AG08396 (cell line): ENCODE measurements at regions not wholly inside any gene's neighbourhood (a gene's known extent, or its start where the extent isn't known, plus 50 kb on each side); places are given as distances from the start of the nearest gene placed in this dataset.

Experiments
- DNase-seq: peaks from one replicate; pipeline ENCODE4 v3.0.0; 2012; ENCODE audit warnings: low spot score, mixed read lengths

DNA sequence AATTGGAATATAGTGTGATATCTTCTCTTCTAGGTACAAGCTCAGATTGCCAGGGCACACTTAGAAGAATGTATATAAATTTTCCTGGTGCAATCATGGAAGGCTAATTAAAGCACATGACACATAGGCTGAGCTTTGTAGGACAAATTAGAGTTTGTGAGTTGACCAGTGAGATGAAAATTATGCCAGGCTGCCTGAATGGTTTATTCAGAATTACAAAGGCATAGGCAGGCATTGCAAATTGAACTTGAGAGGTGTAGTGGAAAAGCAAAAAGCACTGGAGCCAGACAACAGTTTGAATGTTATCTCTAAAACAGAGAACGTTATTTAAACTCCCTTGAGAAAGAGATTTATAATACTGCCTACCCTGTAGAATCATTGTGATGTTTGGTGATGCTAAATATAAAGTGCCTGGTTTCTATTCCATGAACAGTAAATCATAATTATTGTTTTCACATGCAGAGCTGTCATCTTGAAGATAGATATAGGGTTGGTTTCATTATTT lies 712.1 kb downstream of the TBC1D32 start:
- DNase-seq: no peak

DNA sequence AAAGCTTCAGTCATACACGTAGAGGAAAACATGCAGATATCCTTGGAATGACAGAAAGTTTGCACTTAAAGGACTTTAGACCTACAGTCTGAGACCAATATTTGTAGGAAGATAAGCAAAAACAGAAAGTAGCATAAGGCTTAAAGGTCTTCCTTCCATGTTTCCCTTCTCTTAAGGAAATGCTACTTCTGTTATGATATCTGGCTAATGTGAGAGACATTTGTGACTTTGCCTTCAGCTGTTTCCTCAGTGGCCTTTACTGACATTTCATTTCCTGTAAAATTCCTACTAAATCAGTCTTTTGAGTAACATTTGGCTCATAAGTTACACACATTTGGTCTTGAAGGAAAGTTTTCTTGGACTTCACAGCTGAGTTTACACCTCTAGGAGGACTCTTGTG lies 713.4 kb downstream of the TBC1D32 start:
- no peak for DNase-seq

DNA sequence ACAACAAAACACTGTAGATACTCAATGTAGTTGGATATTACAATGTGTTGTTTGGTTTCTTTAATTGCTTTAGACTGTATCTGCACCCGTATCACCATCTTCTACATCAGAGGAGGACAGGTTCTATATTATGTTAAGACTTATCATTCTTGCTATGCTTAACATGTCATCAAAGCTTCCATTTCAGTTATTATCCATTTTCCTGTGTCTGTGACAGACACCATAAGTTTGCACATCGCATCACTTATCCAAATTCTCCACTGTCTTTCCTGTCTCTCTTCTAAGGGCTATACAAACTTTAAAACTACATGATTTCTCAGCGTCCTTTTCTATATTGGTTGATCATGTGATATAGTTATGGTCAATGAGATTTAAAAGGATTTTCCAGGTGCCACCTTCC lies 719.0 kb downstream of the TBC1D32 start:
- no peak for DNase-seq

DNA sequence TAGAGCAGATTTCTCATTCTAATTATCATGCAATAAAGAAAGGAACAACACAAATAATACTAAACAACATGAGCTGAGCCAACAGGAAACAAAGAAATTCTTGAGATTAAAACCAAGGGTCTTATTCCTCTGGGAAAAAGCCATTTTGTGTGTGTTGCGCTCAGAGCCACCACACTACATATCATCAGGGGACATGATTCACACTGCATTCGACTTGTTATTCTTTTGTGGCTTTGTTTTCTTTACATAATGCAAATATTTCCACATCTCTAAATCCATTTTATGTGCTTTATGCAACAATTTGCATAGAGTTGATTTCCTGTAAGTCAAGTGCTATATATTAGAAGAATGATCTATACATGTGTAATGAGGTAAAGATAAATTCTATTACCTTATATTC lies 719.6 kb downstream of the TBC1D32 start:
- no peak for DNase-seq

DNA sequence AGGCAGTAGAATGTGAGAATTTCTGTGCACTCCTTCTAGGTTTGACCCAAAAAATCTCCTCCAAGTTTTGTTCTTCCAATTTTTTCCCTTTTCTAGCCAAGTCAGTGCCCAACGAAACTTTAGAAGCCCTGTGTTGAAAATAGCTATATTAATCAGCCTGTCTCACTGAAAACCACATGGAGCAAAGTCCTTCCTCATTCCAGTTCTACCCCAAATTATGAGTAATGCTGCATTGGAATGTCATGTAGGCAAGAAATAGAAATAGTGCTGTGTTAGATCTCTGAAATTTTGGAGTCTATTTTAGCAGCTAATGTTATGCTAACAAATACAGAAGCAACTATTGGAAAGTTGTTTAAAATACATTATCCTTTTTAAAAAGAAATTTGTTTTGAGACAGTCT lies 725.5 kb downstream of the TBC1D32 start:
- no peak for DNase-seq

DNA sequence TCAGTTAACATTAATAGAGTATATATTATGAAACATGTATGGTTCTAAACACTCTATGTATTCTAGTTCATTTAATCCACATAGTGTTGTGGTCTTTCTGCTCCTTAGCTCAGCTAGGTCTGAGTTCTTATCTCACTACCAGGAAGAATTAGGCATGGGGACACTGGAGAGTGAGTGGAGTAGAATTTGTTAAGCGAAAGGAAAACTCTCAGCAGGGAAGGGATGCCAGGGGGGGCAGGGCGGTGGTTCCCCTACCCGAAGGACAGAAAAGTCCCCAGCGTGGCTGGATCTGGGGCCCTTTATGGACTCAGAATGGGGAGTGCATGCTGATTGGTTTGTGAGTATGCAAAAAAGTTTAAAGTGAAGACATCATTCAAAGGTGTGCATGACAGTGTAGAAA lies 727.5 kb downstream of the TBC1D32 start:
- no peak for DNase-seq

DNA sequence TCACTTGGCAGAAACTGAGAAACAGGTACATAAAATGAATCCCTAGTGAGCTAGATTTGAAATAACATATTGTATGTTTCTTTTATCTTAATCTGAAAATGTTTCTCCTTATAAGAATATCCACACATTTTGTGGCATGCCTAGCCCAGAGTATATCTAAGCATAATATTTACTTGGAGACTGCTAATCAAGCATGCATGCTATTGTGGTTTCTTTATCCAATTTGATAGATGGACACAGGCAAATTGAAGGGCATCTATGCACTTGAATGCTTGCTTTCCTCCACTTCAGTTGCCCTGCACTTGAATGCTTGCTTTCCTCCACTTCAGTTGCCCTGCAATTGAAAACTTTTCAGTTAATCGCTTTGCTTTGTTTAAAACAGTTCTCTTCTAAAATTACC lies 729.8 kb downstream of the TBC1D32 start:
- DNase-seq: no peak

DNA sequence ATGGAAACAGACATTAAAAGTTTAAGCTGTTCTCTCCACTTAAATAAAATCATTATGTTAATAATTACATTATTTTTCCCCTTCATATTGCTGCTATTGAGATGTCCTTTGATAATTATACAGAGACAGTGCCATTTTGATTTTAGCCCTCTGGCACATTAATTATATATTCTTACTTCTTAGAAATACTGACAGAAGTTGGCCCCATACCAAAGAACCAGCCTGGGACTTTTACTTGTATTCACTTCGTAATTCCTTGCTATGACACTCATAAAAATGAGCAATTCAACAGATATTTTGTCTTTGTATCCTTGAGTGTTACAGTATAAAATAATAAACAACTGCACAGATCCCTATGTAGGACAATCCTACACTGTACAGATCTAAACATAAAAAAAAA lies 743.7 kb downstream of the TBC1D32 start:
- DNase-seq: no peak

DNA sequence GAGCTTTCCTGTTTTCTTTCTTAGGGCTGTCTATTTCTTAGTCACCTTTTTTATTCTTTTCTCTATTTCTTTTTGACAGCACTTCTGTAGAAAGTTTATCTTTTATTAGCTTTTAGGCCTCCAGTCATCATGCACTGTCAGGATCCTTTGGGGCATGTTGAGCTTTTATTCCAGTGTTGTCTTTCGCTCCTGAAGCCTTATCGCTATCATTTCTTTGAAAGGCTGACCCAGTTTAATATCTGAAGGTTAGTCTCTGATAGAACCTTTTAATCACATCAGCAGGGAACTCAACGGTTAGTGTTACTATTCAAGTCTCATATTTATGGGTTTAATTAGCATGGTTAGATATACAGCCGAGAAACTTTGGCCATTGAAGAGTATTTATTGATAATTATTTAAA lies 745.9 kb downstream of the TBC1D32 start:
- DNase-seq: no peak

DNA sequence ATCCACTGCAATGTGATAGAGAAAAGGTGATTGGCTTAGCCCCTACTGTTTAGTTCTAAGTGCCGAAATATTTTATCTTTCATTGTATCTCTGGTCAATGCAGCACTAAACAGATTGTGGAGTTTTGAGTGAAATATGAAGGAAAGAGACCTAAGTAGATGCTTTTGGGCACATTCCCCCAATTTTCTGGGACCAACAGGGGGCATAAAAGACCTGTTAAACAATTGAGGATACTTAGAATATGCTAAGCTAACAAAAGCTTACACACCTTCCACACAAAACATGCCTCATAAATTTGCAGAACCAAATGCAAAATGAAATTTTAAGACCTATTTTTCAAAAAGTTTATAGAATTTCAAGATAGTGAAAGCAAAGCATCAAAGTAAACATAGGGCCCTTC lies 746.9 kb downstream of the TBC1D32 start:
- DNase-seq: no peak

DNA sequence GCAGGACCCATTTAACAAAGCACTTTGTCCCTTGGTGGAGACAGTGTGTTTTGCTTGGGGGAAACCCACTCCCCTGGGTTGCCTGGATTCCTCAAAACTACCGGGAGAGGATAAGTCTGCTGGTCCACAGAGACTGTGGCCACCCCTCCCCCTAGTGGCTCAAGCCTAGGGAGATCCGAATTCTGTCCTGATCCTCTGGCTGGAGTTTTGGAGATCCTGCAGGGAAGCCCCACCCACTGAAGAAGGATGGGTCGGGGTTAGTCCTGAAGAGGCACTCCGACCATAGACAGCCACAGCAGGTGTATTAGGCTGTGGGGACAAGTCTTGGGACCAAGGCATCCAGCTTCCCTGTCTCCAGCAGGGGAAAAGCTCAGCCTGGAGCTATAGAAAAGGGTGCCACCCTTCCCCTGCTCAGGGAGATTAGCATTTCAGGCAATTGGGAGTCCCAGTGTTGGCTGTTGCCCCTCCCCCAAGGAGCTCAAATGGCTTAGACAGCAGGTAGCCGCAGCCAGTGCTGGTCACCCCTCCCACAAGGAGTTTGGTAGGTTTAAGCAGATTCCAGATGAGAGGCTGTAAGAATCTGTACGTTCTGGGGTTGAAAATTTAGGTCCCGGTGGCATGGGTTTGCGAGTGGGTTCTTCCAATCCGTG lies 750.0 kb downstream of the TBC1D32 start:
- DNase-seq: no peak

DNA sequence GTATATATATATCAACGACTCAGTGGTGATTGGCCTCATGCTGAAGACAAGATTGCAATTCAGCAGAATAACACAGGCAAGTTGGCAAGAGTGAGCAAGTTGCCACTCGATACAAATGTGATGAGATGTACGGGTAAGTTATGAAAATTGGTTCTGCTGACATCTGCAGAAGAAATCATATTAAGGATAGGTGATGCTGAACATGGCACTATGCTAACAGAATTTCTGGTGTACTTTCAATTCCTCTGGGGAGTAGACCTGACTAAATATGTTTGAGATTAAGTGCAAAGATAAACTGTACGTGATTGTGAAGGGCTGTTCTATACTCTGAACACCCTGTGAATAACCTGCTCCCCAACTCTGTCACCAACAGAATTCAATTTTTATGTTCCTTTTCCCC lies 758.2 kb downstream of the TBC1D32 start:
- DNase-seq: no peak

DNA sequence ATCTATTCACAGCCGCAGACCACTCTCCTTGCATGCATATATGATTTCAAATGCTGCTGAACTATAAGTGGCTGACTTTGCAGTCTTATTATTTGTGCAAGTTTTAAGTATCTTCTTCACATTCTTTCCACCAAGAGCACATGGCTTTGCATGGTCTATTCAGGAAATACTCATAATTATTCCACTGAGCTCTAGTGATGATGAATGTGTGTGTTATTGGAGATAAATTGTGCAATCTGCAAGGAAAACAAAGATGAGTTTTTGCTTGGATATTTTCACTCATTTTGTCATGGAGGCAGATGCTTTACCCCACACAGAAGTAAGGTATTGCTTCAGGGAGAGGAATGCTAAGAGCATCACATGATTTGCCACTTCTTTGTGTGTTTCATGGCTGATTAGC lies 764.6 kb downstream of the TBC1D32 start:
- no peak for DNase-seq

DNA sequence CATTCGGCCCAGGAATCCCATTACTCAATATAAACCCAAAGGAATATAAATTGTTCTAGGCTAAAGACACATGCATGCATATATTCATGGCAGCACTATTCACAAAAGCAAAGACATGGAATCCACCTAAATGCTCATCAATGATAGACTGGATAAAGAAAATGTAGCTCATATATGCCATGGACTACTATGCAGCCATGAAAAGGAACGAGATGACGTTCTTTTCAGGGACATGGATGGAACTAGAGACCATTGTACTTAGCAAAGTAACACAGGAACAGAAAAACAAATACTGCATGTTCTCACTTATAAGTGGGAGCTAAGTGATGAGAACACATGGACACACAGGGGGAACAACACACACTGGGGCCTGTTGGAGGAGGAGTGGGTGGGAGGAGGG lies 769.5 kb downstream of the TBC1D32 start:
- DNase-seq: no peak

DNA sequence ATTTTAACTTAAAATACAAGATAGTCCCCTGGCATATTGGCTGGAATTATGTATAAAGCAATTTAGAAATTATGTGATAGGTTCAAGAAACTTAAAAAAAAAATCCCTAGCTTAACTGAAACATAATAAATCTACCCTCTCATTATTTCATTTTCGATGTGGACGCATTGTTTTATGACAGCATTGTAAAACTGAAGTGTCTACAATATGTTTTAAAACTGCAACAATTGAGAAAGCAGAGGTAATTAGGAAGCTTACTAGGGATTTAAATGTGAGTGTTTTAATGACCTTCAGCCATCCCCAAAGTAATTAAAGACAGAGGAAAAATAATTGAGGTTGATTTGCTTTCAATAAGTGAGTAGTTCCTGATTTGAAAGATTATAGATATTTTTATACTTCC lies 776.0 kb downstream of the TBC1D32 start:
- no peak for DNase-seq

DNA sequence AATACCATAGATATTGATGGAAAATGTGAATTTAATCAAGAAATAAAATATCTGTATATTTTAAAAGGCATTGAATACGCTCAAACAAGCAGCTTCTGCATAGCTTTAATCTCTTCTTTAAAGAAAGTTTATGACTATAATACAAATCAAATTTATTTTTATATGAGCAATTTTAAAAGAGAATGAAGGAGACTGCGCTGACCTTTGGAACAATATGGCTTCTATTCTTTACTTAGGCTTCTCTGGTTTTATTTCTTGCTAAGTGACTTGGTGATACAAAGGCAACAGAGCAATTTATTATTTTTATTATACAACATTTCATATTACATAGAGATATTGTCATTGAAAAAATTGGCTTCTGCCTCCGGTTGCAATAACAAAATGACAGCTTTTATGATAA lies 776.7 kb downstream of the TBC1D32 start:
- DNase-seq: no peak

DNA sequence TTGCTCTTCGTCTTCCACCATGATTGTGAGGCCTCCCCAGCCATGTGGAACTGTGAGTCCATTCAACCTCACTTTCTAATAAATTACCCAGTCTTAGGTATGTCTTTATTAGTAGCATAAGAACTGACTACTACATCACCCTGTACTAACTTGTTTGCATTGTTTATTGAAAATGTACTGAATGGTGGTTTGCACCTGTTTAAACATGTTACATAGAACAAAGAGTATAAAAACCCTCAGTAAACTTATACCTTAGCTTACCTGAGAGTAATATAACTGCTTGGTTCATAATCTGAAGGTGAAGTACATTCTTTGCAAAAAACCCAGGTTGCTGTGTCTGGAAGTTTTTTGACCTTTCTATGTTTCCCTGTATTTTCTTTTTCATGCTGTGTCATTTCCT lies 777.8 kb downstream of the TBC1D32 start:
- DNase-seq: no peak

DNA sequence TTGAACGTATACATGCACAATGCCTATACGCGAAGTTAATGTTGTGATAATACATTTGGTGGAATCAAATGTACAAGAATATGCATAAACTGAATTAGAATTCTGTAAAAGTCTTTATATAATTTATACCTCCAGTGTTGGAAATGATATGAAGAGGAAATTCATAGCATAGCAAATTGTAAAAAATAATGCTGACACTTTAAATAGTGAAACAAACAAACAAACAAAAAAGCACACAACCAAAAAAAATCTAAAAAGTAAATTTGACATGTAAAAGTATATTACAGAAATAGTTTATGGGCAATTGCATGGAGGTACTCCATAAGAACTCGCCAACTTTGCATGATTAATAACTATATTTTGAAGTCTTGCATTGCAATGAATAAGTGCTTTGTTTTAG lies 780.9 kb downstream of the TBC1D32 start:
- DNase-seq: no peak

DNA sequence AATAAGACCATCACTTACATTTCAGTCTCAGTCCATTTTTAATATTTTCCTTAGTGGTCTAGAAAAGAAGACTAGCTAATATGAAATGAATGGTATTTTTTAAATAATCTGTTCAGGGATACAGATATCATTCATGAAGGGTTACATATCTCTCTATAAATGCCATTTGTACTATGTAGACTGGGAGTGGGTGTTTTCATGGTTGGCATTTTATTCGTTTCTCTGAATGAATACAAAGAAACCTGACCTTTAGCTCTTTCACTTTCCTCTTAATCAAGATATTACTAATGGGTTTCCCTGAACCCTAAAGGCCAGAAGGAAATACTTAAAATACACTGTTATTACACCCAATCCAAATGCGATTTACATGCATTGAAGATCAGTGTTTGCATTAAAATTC lies 788.9 kb downstream of the TBC1D32 start:
- no peak for DNase-seq

DNA sequence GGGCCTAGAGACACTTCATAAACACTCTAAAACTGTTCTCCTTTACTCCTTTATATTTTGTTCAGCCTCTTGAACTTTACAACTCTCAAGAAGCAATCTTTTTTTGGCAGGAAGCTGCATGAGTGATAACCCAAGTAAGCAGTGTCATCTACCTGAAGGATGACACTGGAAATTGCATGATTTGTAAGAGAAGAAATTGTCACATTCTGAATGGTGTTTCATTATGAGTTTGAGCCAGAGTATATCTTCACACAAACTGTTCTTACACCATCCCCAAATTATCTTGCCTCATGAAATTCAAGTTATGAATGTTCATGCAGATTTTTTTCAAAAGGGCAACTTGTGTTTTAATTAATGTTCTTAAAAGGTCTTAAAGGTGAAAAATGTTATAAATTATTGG lies 799.3 kb downstream of the TBC1D32 start:
- DNase-seq: no peak

DNA sequence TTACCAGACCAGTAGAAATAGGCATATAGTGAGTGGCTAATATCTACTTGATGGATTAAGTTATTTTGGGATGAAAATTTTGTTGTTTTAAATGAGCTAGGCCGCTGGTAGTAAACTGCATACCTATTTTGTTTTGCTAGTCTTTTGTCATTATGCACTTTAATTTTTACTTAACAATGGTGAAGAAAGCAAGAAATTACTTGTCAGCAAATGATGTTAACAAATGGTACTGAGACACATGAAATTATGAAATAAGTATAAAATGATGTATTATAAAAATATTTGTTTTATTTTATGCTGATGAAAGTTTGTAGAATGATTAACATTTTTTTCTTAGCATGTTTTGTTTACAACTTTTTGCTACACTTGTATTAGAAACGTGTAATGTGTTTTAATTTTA lies 807.7 kb downstream of the TBC1D32 start:
- DNase-seq: no peak

DNA sequence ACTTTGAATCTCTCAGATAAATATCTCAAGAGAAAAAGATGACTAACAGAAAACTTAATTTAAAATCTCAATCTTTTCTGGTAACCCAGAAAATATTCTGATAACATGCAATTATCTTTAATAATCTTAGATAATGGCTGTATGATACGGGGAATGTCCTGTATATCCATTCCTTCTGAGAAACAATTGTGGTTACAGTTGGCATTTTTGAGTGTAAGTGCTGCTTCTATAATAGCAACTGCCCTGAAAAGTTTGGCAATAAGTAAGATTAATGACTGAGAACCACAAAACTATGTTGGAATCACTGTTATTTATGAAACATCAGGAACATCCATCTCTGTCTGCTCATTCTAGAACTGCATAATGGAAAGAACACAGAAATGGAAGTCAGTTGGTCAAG lies 819.7 kb downstream of the TBC1D32 start:
- DNase-seq: no peak

DNA sequence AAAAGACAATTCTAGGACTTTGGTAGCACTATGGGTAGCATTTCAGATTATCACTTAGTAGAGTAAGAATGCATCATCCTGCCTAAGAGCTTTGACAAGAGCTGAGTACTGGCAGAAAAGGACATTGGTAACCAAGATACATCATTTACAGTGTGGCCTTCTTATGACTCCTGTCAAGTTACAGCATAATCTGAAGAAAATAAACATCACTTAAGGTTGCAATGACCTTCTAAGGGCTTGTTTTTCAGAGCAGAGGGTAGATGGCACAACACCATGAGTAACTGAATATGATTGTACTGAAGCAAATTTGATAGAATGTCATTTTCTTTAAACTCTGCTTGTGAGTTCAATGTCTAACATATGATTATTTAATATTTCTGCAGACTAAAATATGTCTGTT lies 822.6 kb downstream of the TBC1D32 start:
- no peak for DNase-seq

DNA sequence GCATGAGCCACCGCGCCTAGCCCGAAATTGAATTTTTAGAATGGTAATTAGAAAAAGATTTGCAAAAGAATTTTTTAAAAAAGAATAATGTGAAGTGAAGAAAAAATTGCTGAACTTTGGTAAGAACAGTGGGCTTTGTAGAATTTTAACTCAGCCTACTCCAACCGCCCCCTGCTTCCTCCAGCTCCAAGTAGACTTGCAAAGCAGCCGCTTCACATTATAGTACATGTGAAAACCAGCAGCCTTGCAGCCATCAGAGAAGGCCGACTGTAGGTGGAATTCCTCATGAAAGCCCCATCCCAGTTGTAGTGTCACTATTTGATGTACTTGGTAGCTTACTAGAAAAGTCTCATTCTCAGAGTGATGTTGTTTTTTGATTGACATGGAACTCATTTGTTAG lies 835.6 kb downstream of the TBC1D32 start:
- no peak for DNase-seq

DNA sequence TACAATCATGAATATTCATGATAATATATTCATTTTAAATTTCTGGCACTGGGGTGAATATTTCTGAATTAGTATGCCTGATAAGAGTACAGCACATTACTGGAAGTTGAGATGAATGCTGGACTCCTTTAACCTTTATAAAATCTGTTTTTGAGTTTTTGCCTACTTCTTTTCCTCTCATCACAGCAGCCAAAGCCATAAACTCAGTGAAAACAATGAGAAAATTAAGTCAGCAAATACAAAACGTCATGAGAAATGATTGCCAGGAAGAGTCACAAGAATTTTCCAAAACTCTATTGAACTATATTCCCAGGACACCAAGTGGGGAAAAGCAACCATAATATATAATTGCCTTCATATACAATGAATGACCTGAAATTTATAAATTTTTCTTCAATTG lies 837.6 kb downstream of the TBC1D32 start:
- no peak for DNase-seq
